Stimulated activated naive CD8-positive, alpha-beta T cell treated with anti-CD3 and anti-CD28 coated beads, Interleukin-15, amount 100 ng/mL, for 72 hours (primary cell): ENCODE measurements at regions not wholly inside any gene's neighbourhood (a gene's known extent, or its start where the extent isn't known, plus 50 kb on each side); places are given as distances from the start of the nearest gene placed in this dataset.
A peak's percentile ranks its signal among the peaks of the same experiment; 100 is the strongest.

ENCODE experiments used
- ATAC-seq: fragments of 150-1000 bp; cut with Tn5 transposase; 2 replicates; pipeline ENCODE4 v1.10.0; 2021; ENCODE audit warnings: mild to moderate bottlenecking, moderate library complexity
- DNase-seq, 2 donors: peaks; one replicate each; pipeline ENCODE4 v3.0.0; 2021 to 2022
- H3K27ac Mint-ChIP-seq, 2 donors: one replicate each; pipeline ENCODE4 v1.8.0; 2022; ENCODE audit warnings: mild to moderate bottlenecking in 2 of 2, mixed read lengths in 2 of 2, moderate library complexity in 2 of 2
- H3K27me3 Mint-ChIP-seq: one replicate; pipeline ENCODE4 v1.8.0; 2022; ENCODE audit warnings: mixed read lengths
- H3K4me1 Mint-ChIP-seq: one replicate; pipeline ENCODE4 v1.8.0; 2022; ENCODE audit warnings: mild to moderate bottlenecking, mixed read lengths
- H3K4me3 Mint-ChIP-seq, 2 donors: one replicate each; pipeline ENCODE4 v1.8.0; 2022; ENCODE audit warnings: mild to moderate bottlenecking in 2 of 2, mixed read lengths in 2 of 2, moderate library complexity in 1 of 2
- H3K9me3 Mint-ChIP-seq, 2 donors: one replicate each; pipeline ENCODE4 v1.8.0; 2022; ENCODE audit warnings: mixed read lengths in 2 of 2

DNA sequence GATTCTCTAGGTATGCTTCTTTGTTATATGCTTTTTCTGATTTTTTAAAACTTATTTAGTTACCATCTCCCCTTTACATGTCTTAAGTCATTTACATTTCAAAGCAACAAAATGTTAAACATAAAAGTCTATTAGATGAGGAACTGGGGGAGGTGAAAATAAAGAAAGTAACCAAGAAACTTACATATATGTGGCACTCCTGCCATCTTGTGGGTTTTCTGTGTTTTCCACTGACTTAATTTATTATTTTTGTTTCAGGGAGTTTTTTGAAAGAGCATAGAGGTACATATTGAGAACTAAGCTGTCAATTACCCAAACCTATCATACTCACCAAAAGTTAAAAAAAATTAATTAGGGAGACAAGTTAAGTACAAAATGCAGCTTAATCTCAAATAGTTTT is 1531.1 kb downstream of the MRPL39 start:
- Mint-ChIP-seq H3K27ac (no peak overlapping the region), H3K27me3 (no peaks in the 10 kb centered on the region), H3K9me3 (no peaks in the 10 kb centered on the region), H3K4me1 (no peaks in the 10 kb centered on the region), H3K4me3 (no peak overlapping the region)
- ATAC-seq, result no peak
- no peak for DNase-seq

DNA sequence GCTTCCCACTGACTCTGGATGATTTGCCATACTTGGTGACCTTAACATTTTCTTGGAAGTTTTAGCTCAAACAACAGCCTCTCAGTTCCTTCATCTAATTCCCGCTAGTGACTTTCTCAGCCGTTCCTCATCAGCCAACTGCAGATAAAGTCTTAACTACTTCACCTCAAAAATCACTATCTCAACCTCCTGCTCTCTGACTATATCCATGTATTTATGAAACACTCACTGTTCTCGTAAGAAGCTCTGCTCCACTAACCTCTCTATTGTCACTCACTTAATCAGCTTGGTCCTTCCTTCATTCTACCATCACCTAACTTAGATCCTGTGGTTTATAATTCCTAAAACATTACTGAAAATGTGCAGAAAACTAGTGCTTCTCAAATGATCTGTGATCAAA is 1551.6 kb downstream of the MRPL39 start:
- Mint-ChIP-seq H3K4me3 (no peak overlapping the region), H3K9me3 (no peaks in the 10 kb centered on the region), H3K4me1 (no peaks in the 10 kb centered on the region), H3K27ac (no peak overlapping the region), H3K27me3 (no peaks in the 10 kb centered on the region)
- ATAC-seq (no peak), DNase-seq (no peak)

DNA sequence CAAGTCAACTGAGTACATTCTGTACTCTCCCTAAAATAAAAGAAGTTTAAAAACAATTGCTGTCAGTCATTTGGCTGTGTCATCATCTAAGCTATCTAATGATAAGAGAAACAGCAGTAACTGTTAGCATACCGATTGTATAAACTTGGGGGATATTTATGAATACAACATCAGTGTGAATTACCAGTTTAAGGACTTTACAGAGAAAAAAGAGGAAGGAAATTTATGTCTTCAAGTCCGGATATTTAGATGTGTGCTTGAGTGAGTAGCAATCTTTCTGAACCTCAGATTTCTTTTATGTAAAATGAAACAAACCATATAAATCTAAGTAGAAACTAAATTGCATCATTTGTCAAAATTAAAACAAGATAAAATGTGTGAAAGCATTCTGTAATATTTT is 1557.0 kb downstream of the MRPL39 start:
- Mint-ChIP-seq H3K27me3 (no peaks in the 10 kb centered on the region), H3K27ac (peak overlapping the region in 1 of 2 donors; percentile 78), H3K9me3 (no peaks in the 10 kb centered on the region), H3K4me1 (peaks cover 12% of the 10 kb centered on the region), H3K4me3 (no peak overlapping the region)
- DNase-seq, result no peak
- ATAC-seq, result no peak

DNA sequence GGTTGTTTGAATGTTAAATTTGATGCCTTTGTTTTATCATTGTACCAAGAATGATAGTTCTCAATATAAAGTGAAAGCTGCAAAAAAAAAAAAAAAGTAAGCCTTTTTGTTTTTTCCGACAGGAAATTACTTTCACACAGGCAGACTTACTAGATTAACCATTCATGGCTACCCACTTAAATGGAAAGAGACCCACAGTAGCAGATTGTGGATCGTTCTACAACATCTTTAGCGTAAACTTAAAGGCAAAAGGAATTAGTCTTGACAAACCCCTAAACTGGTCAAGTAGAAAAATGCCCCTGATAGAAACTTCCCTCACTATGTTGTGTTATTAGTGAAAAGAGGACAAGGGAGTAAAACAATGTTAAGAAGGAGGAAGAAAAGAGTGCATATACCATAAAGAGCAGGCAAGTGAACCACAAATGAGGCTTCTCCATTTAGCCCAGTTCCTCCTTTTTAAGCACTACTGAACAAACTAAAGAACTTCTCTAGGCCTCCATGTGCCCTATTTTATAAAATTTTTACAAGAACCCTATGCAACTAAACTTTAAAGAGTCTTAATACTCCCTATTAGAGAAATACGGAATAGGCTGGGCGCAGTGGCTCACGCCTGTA is 1560.3 kb downstream of the MRPL39 start:
- Mint-ChIP-seq H3K4me1 (peaks cover 12% of the 10 kb centered on the region), H3K27me3 (no peaks in the 10 kb centered on the region), H3K4me3 (peak overlapping the region; percentile 17 to 34)

DNA sequence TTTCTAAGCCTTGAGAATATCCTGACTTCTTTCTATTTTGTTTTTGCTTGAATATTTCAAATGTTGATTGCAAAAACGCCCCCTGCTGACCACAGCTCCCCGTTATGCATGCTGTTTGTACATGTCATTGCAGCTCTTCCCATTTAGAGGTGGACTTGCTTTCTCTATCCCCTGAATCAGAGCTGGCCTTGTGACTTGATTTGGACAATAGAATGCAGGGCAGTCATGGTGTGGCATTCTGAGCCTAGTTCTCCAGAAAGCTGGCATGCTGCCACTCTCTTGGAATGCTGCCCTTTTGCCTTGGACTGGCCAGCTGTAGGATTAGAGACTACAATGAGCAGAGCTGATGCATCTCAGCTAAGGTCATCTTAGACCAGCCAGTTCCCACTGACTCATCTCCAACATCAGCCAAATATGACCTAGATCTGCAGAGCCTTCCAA is 1561.5 kb downstream of the MRPL39 start:
- H3K27ac Mint-ChIP-seq, result no peak overlapping the region
- DNase-seq, result peak; percentile 9 to 15
- H3K27me3 Mint-ChIP-seq, result no peaks in the 10 kb centered on the region

More for the DNA sequence above, 1560.3 kb downstream of the MRPL39 start:
- ATAC-seq (no peak), DNase-seq (no peak)
- Mint-ChIP-seq H3K9me3 (no peaks in the 10 kb centered on the region), H3K27ac (peak overlapping the region in 1 of 2 donors; percentile 28)

DNA sequence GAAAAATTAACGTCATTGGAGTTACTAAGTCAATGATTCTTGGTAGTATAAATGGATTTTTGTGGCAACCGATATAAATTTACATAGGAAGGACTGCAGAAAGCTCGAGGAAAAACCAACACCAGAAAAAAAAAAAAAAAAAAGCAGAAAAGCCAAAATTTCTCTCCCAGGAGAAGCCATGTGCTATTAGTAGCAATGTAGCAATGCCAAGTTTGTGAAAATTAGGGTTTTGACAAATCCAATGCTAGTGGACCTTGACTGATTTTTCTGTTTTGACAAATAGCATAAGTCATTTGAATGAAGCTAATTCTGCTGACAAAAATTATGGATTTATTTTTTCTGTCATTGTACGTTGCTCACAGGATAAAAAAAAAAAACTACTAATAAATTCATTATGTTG is 1561.9 kb downstream of the MRPL39 start:
- peaks cover 12% of the 10 kb centered on the region for H3K4me1 Mint-ChIP-seq
- no peak for ATAC-seq
- no peak overlapping the region for H3K27ac Mint-ChIP-seq
- H3K4me3 Mint-ChIP-seq, result no peak overlapping the region
- no peaks in the 10 kb centered on the region for H3K27me3 Mint-ChIP-seq
- DNase-seq, result no peak
- H3K9me3 Mint-ChIP-seq, result peaks cover 0 to 3% of the 10 kb centered on the region in 2 donors

More for the DNA sequence above, 1561.5 kb downstream of the MRPL39 start:
- no peak overlapping the region for H3K4me3 Mint-ChIP-seq
- no peaks in the 10 kb centered on the region for H3K9me3 Mint-ChIP-seq
- peak; percentile 42 for ATAC-seq
- peaks cover 12% of the 10 kb centered on the region for H3K4me1 Mint-ChIP-seq

DNA sequence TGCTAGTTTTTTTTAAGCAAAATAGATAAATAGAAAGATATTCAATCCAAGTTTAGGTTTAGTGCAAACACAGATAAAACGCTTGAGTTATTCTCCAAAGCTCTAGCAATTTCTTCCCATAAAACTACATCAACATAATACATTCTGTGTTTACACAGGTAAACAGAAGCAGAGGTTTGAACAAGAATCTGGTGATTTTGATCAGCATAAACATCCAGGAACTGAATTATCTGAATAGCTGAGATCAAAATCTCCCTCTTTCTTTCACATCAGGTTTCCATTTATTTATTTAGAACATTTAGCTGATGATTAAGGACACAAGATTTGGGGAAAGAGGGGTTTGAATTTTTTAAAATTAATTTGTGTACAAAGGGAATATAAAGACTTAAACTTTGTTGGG is 1564.6 kb downstream of the MRPL39 start:
- H3K4me1 Mint-ChIP-seq, result peaks cover 5% of the 10 kb centered on the region
- H3K27ac Mint-ChIP-seq, result no peak overlapping the region
- peaks cover 0 to 5% of the 10 kb centered on the region in 2 donors for H3K9me3 Mint-ChIP-seq
- H3K27me3 Mint-ChIP-seq, result no peaks in the 10 kb centered on the region
- DNase-seq (no peak), ATAC-seq (no peak)
- H3K4me3 Mint-ChIP-seq, result no peak overlapping the region

DNA sequence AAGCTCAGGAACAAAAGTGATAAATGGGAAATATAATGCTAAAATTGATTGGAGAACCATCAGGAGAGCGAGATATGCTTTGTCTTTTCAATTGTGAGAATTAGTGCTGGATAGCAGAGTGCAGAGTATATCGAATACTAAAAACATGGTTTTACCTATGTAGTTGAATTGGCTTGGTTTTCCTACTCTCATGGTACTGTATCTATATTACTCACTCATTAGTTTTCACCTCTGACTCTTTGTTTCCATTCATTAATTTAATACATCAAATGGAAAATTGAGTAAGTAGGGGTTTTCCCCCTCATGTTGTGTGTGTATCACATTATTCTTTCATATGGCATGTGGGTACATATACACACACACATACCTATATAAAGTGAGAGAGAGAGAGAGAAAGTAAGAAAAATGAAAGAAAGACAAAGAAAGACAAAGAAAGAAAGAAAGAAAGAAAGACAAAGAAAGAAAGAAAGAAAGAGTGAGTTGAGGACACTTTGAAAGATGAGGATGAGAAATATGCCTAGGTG is 1574.5 kb downstream of the MRPL39 start:
- peak; percentile 59 for ATAC-seq

DNA sequence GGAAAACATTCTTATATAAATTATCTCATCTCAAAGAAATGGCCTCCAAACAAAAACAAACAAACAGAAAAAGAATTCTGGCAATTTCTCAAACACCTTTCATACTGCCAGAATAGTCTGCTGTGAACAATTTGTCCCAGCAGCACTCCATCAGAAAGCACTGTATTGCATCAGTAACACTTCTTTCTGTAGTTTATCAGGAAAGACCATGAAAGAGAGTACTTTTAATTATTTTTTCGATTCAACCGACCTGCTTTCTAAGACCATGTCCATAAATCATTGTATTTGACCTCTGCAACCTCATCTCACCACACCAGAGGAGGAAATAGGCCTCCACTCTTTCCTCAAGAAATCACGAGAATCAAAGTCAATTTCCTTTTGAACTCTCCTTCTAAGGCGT is 1579.9 kb downstream of the MRPL39 start:
- peaks cover 5% of the 10 kb centered on the region for H3K4me1 Mint-ChIP-seq
- no peaks in the 10 kb centered on the region for H3K27me3 Mint-ChIP-seq
- DNase-seq (no peak), ATAC-seq (no peak)
- H3K27ac Mint-ChIP-seq, result peak overlapping the region in 1 of 2 donors; percentile 15
- no peak overlapping the region for H3K4me3 Mint-ChIP-seq
- no peaks in the 10 kb centered on the region for H3K9me3 Mint-ChIP-seq

More for the DNA sequence above, 1574.5 kb downstream of the MRPL39 start:
- Mint-ChIP-seq H3K27me3 (no peaks in the 10 kb centered on the region), H3K4me1 (peaks cover 8% of the 10 kb centered on the region), H3K9me3 (peaks cover 6 to 29% of the 10 kb centered on the region in 2 donors), H3K27ac (peak overlapping the region in 1 of 2 donors; percentile 2), H3K4me3 (no peak overlapping the region)
- no peak for DNase-seq

DNA sequence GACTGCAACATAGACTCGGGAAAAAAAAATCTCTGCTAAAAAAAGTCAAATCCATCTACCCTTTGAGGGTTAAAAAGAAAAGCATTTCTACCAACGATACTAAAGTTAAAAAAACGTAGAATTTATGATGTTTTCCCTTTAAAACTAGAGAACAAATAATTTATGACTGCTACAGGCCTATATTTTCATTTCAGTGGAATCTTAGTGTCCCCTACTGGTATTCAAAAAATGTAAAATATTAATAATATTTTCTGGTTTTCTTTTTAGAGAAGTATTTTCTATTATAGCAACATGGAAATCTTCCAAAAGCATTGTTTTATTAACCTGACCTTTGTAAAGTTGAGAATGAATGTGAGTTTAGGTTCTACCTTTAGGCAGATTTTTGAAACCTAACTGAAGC is 1582.2 kb downstream of the MRPL39 start:
- no peak for ATAC-seq
- H3K27ac Mint-ChIP-seq, result no peak overlapping the region

DNA sequence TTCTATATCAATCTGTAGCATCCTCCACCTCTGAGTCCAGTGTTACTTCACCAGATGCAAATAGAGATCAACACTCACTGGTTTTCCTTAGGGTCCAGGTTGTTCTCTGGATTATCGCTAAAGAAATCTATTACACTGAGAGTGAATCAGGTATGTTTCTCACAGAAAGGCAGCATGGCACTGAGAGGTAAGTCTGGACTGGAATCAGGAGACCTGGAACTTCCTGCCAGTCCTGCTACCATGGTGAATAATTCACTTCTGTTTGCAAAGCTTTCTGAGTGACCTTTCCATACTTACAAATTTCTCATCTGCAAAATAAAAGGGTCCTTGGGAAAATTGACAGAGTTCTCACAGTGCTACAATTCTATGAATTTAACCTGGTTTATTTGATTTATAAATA is 1583.3 kb downstream of the MRPL39 start:
- no peak overlapping the region for H3K4me3 Mint-ChIP-seq
- H3K27me3 Mint-ChIP-seq, result no peaks in the 10 kb centered on the region
- ATAC-seq, result no peak

More for the DNA sequence above, 1582.2 kb downstream of the MRPL39 start:
- no peak overlapping the region for H3K4me3 Mint-ChIP-seq
- no peaks in the 10 kb centered on the region for H3K27me3 Mint-ChIP-seq
- H3K4me1 Mint-ChIP-seq, result peaks cover 5% of the 10 kb centered on the region
- DNase-seq, result no peak
- peaks cover 5 to 11% of the 10 kb centered on the region in 2 donors for H3K9me3 Mint-ChIP-seq

DNA sequence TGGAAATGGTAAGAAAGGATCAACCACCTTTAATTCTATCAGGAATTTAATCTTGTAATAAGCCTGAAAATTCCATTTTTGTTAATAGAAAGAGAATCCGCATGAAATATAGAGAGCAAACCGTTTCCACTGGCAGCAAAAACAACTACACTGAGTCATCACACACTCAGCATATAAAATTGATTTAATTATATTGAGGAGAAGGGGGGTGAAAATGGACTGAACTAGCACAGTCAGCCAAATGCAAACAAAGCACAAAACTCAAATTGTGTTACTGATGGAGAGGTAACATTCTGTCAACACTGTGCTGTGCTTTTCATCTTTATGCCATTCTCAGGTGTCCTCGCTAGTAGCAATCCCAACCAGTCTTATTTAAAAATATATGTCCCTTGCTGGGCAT is 1583.9 kb downstream of the MRPL39 start:
- no peak for ATAC-seq
- H3K4me1 Mint-ChIP-seq, result peaks cover 5% of the 10 kb centered on the region
- no peak for DNase-seq
- H3K27me3 Mint-ChIP-seq, result no peaks in the 10 kb centered on the region
- H3K9me3 Mint-ChIP-seq, result peaks cover 13 to 19% of the 10 kb centered on the region in 2 donors
- no peak overlapping the region for H3K27ac Mint-ChIP-seq
- no peak overlapping the region for H3K4me3 Mint-ChIP-seq

More for the DNA sequence above, 1583.3 kb downstream of the MRPL39 start:
- Mint-ChIP-seq H3K27ac (no peak overlapping the region), H3K9me3 (peaks cover 13 to 19% of the 10 kb centered on the region in 2 donors), H3K4me1 (peaks cover 5% of the 10 kb centered on the region)
- no peak for DNase-seq

DNA sequence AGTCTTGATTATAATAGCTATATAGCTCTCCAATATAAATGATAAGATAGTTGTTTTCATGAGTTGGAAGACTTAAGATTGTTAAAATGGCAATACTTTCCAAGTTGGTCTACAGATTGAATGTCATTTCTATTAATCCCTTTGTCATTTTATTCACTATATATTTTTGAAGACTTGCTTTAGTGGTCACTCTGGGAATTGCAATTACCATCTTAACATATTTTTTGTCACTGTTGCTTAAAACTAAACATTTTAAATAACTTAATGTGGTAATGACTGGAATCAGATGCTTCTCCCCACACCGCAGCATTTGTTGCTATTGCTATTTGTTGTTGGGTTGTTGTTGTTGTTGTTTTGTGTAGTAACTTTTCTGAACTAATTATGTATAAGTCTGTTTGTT is 1592.9 kb downstream of the MRPL39 start:
- H3K27me3 Mint-ChIP-seq, result no peaks in the 10 kb centered on the region
- no peaks in the 10 kb centered on the region for H3K4me1 Mint-ChIP-seq
- no peak for ATAC-seq
- H3K9me3 Mint-ChIP-seq, result peaks cover 1 to 2% of the 10 kb centered on the region in 2 donors
- H3K27ac Mint-ChIP-seq, result no peak overlapping the region
- no peak for DNase-seq
- H3K4me3 Mint-ChIP-seq, result no peak overlapping the region

DNA sequence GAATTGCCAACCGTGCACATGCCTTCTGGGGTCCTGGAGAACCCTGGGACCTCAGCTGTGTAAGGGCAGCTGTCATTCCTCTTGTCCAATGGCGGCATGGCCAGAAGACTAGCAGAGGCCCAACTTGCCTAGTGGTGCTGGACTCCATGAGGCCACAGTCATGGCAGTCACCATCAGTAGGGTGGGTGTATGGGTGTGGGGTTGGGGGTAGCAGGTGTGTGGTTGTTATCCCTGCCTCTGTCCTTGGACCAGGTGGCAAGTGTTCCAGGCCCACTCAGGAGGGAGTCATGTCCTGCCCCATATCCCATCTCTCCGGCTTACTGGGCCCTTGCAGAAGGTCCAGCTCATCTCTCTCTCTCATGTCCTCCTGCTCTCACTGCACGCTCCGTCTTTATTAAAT is 1596.2 kb downstream of the MRPL39 start:
- Mint-ChIP-seq H3K9me3 (no peaks in the 10 kb centered on the region), H3K4me1 (no peaks in the 10 kb centered on the region), H3K4me3 (no peak overlapping the region), H3K27ac (no peak overlapping the region), H3K27me3 (no peaks in the 10 kb centered on the region)
- ATAC-seq (no peak), DNase-seq (no peak)

DNA sequence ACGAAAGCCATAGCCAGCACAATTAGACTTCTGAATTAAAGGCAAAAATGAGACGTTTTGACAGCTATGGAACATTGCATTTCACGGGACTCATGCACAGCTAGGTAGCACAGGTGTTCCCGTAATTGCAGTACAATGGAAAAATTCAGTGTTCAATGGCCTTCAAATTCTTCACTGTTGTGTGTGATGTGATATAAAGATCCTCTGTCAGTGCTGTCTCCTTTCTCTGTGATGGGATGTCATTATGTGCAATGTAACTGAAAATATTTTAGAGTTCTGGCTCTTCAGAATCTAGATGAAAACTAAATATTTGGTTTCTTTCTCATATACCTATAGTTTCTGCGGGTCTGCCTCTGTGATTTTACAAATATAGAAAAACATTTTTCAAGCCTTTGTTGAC is 1599.7 kb downstream of the MRPL39 start:
- Mint-ChIP-seq H3K4me3 (no peak overlapping the region), H3K9me3 (peaks cover 4 to 20% of the 10 kb centered on the region in 2 donors), H3K27ac (no peak overlapping the region), H3K27me3 (no peaks in the 10 kb centered on the region), H3K4me1 (no peaks in the 10 kb centered on the region)
- DNase-seq (no peak), ATAC-seq (no peak)

DNA sequence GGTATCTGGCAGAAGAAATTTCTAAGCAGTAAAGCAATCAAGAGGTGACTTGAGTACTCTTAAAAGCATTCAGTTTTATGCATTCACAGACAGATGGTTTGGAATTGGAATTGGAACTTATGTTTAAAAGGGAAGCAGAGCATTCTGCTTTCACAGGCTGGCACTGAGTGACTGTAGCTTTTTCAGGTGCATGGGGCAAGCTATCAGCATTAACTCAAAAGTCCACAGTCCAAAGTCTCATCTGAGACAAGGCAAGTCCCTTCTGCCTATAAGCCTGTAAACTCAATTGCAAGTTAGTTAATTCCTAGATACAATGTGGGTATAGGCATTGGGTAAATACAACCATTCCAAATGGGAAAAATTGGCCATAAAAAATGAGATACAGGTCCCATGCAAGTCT is 1620.3 kb downstream of the MRPL39 start:
- no peaks in the 10 kb centered on the region for H3K27me3 Mint-ChIP-seq
- no peak overlapping the region for H3K27ac Mint-ChIP-seq
- no peak overlapping the region for H3K4me3 Mint-ChIP-seq
- no peaks in the 10 kb centered on the region for H3K4me1 Mint-ChIP-seq
- ATAC-seq (no peak), DNase-seq (no peak)
- peaks cover 18 to 26% of the 10 kb centered on the region in 2 donors for H3K9me3 Mint-ChIP-seq

DNA sequence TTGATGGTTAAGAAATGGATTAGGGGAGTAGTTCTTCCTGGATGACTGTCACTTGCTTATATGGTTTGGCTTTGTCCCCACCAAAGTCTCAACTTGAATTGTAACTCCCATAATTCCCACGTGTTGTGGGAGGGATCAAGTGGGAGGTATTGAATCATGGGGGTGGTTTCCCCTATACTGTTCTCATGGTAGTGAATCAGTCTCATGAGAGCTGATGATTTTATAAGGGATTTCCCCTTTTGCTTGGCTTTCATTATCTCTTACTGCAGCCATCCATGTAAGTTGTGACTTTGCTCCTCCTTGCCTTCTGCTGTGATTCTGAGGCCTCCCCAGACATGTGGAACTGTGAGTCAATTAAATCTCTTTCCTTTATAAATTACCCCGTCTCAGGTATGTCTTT is 1621.1 kb downstream of the MRPL39 start:
- Mint-ChIP-seq H3K4me3 (no peak overlapping the region), H3K27me3 (no peaks in the 10 kb centered on the region), H3K9me3 (peaks cover 18 to 26% of the 10 kb centered on the region in 2 donors), H3K4me1 (no peaks in the 10 kb centered on the region), H3K27ac (no peak overlapping the region)
- ATAC-seq, result no peak
- no peak for DNase-seq
